Activated naive CD4-positive, alpha-beta T cell treated with anti-CD3 and anti-CD28 coated beads, Interleukin-2, amount 10 ng/mL, durations not matched to agents 7 days and 5 days (primary cell): ENCODE measurements at regions not wholly inside any gene's neighbourhood (a gene's known extent, or its start where the extent isn't known, plus 50 kb on each side); places are given as distances from the start of the nearest gene placed in this dataset.

Experiments used
- CTCF ChIA-PET: fragments of 350-600 bp; sonication (Branson Sonifier 250); formaldehyde crosslinking; loops from one replicate; lab custom pipeline; 2021; ENCODE audit warnings: antibody characterized with exemption; lab: Charles Lee
- DNase-seq: peaks from one replicate; pipeline ENCODE4 v3.0.0-alpha.2; 2020
- H3K27ac Mint-ChIP-seq: one replicate; pipeline ENCODE4 v1.8.0; 2021; ENCODE audit warnings: mild to moderate bottlenecking, moderate library complexity, mixed read lengths
- H3K27me3 Mint-ChIP-seq: one replicate; pipeline ENCODE4 v1.8.0; 2021; ENCODE audit warnings: mild to moderate bottlenecking, mixed read lengths
- H3K36me3 Mint-ChIP-seq: one replicate; pipeline ENCODE4 v1.8.0; 2021; ENCODE audit warnings: mixed read lengths
- H3K4me1 Mint-ChIP-seq: one replicate; pipeline ENCODE4 v1.8.0; 2021; ENCODE audit warnings: mixed read lengths
- H3K4me3 Mint-ChIP-seq: one replicate; pipeline ENCODE4 v1.8.0; 2021; ENCODE audit warnings: mild to moderate bottlenecking, moderate library complexity, mixed read lengths
- H3K9me3 Mint-ChIP-seq: one replicate; pipeline ENCODE4 v1.8.0; 2021; ENCODE audit warnings: mixed read lengths

DNA sequence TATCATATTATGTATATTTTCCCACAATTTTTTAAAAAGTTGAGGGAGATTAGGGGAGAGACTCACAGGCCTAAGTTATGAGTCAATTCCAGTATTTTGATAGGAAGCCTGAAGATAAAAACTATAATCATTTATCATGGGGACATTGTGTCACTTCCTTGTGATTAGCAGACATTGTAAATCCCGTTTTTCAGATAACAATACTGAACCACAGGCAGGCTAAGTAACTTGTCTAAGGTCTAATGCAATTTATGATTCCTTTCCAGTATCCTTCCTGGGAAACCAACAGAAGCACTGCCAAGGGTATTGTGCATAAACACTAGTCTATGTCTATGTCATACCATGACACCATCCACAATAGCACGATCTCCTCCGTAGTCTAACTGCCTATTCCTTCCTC lies 235.2 kb upstream of the PIK3C3 start:
- no peak for DNase-seq
- H3K4me3 Mint-ChIP-seq = no peak overlapping the region
- H3K27me3 Mint-ChIP-seq = no peaks in the 10 kb centered on the region
- H3K9me3 Mint-ChIP-seq = no peaks in the 10 kb centered on the region
- H3K36me3 Mint-ChIP-seq = no peaks in the 10 kb centered on the region
- H3K4me1 Mint-ChIP-seq = no peaks in the 10 kb centered on the region
- H3K27ac Mint-ChIP-seq = no peak overlapping the region
- CTCF ChIA-PET = no interaction called here

DNA sequence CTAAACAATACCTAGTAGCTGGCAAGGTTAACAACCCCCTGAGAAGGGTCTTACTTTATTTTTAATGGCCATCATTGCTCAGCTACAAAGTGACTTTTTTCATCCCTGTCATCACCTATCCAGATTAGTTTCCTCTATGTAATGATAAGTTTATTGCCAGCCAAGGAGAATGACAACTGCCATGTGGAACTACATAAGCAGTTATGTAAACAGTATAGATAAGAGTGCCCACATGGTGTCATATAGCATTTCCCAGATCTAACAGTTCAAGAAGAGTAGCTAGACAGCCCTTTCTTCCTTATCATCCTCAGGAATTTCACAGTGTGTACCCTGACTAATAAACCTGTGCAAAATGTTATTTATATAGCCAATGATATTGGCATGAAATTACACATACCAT lies 240.2 kb upstream of the PIK3C3 start:
- Mint-ChIP-seq H3K9me3 (no peaks in the 10 kb centered on the region), H3K4me3 (no peak overlapping the region), H3K27me3 (no peaks in the 10 kb centered on the region), H3K27ac (no peak overlapping the region), H3K36me3 (no peaks in the 10 kb centered on the region), H3K4me1 (no peaks in the 10 kb centered on the region)
- CTCF ChIA-PET = no interaction called here
- no peak for DNase-seq

DNA sequence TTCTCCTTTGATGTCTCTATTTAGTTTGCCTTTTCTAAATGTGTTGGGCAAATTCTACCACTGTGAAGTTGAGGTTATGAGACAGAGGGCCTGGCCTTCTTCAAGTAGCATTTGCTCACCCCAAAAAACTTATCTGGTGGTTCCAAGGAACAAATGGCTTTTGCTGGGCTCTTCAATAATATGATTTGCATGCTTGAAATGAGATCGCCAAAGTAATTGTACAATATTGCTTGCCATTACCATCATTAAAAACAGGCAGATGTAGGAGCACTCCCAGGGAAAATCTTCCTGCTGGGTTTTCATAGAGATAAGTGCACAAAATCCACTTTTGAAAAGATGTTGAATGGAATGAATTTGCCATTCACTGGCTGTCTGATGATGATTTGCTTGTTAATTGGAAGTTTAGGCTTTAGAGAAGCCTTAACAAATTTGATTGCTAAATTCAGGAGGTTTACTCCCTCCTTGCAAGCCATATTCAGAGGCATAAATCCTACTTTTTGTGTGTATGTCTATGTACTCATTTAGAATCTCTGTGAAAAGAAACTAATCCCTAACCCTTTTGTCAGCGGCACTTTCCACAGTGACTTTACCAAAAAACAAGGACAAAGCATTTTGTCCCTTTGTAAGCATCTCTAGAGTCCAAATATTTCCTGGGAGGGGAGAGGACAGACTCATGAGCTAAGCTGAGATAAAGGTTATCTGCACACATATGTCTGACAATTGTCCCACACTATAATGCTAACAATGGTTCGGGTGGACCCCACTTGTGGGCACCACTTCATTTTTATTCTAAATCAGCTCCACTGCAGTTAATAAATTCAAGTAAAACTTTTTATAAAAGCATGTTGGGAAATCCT lies 240.8 kb upstream of the PIK3C3 start:
- no peak overlapping the region for H3K27ac Mint-ChIP-seq
- no peaks in the 10 kb centered on the region for H3K27me3 Mint-ChIP-seq
- DNase-seq = no peak
- CTCF ChIA-PET = no interaction called here
- H3K4me1 Mint-ChIP-seq = no peaks in the 10 kb centered on the region
- H3K9me3 Mint-ChIP-seq = no peaks in the 10 kb centered on the region
- no peak overlapping the region for H3K4me3 Mint-ChIP-seq
- no peaks in the 10 kb centered on the region for H3K36me3 Mint-ChIP-seq

DNA sequence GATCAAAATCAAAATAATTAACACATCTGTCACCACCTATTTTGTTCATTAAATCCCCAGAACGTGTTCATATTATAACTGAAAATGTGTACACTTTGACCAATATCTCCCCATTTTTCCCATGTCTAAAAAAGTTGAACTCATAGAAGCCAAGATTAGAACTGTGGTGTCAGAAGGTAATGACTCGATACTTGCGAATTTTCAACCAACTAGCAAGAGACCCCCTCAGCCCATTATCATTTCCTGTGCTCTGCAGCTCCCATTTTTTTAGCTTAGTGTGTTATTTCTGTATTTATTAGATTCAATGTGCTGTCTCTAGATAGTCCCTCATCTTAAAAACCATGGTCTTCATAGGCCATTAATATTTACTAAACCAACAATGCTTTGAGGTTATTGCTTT lies 248.7 kb upstream of the PIK3C3 start:
- Mint-ChIP-seq H3K4me3 (no peak overlapping the region), H3K27me3 (no peaks in the 10 kb centered on the region), H3K9me3 (no peaks in the 10 kb centered on the region), H3K27ac (no peak overlapping the region), H3K4me1 (no peaks in the 10 kb centered on the region), H3K36me3 (no peaks in the 10 kb centered on the region)
- no peak for DNase-seq
- CTCF ChIA-PET = no interaction called here

DNA sequence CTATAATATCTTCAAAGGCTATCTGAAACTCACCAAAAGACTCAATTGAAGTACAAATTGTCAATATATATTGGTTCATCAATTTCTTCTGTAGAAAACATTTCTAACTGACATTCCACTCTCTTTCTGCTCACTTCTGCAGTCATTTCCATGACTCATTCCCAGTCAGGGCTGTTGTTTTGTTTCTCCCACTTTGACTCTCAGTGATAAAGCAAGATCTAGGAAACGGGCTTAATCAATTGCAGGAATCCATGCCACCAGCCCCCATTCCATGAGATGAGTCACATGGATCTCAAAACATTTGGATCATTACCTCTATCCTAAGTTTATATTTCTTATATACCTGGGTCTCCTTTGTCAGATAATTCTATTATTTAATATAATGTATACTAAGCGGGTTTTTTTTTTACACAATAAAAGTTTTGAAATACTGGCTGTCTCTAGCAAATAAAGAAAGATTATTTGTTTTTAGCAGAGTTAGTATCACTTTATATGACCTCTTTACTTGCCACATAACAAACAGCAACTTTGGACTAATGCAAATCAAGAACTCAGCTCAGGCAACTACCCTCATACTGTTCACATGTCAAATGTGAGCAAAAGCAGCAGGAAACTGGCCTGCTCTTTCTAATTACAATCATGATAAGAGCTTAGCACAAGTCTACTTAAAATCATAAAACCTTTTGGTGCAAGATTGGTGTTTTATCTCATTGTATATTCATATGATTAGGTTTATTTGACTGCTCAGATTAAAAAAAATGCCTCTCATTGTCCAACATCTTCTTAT lies 251.1 kb upstream of the PIK3C3 start:
- CTCF ChIA-PET = no interaction called here
- no peaks in the 10 kb centered on the region for H3K27me3 Mint-ChIP-seq
- H3K27ac Mint-ChIP-seq = no peak overlapping the region
- DNase-seq = no peak
- no peaks in the 10 kb centered on the region for H3K9me3 Mint-ChIP-seq
- no peak overlapping the region for H3K4me3 Mint-ChIP-seq
- H3K36me3 Mint-ChIP-seq = no peaks in the 10 kb centered on the region
- no peaks in the 10 kb centered on the region for H3K4me1 Mint-ChIP-seq

DNA sequence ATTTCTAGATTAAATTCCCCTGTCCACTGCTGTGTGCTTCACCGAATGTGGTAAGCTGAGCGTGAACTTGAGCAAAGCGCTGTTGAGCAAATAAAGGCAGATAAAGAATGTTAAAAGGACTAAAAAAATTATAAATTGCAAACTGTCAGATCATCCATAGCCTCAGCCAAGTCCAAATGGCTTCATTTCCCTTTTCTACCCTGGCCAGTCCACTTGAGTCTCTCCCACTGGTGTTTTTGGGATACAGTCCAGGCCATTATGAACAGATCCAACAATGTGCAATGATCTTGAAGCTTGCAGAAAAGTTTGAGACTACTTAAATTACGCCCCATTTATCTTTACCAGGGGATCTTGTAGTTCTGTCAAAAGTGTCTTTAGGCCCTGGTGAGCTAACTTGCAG lies 254.6 kb upstream of the PIK3C3 start:
- no peak for DNase-seq
- Mint-ChIP-seq H3K4me1 (peaks cover 3% of the 10 kb centered on the region), H3K27me3 (no peaks in the 10 kb centered on the region), H3K27ac (no peak overlapping the region), H3K9me3 (no peaks in the 10 kb centered on the region), H3K36me3 (no peaks in the 10 kb centered on the region), H3K4me3 (no peak overlapping the region)
- CTCF ChIA-PET = no interaction called here

DNA sequence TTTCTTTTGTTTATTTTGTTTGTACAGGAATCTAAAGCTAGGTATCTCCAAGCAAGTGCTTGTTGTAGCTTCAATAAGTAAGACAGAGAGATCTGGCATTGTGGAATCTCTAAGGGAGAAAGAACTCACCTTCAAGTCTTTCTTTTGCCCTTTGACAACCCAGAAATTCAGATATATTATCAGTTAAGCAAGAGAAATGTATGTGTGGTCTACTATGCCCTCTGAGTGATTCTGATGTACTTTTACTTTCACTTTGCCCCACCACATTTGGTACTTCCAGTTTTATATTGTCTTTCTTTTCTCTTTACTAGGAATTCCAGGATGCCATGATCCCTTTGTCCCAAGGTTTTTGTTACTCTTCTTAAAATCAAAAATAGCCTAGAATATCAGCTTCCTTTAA lies 259.6 kb upstream of the PIK3C3 start:
- DNase-seq = no peak
- no peaks in the 10 kb centered on the region for H3K27me3 Mint-ChIP-seq
- H3K36me3 Mint-ChIP-seq = no peaks in the 10 kb centered on the region
- CTCF ChIA-PET = no interaction called here
- no peak overlapping the region for H3K27ac Mint-ChIP-seq
- H3K4me1 Mint-ChIP-seq = peaks cover 4% of the 10 kb centered on the region
- H3K4me3 Mint-ChIP-seq = no peak overlapping the region
- no peaks in the 10 kb centered on the region for H3K9me3 Mint-ChIP-seq

DNA sequence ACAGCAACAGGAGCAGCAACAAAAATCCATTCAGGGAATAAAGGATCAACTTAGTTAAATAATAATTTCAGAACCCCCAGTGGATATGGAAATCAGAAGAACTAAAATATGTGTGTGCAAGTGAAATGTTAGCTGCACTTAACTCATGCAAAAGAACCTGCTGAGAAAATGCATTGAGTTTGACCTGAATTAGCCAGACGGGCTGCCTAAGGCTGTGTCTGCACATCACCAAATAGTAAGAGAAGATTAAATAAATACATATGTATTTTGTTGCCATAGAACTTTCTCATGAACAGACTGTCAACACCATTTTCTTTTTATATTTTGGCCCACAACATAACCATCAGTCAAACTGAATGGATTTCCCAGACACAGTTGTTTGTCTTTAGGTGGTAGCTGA lies 262.0 kb upstream of the PIK3C3 start:
- CTCF ChIA-PET = no interaction called here
- no peak overlapping the region for H3K4me3 Mint-ChIP-seq
- no peak for DNase-seq

DNA sequence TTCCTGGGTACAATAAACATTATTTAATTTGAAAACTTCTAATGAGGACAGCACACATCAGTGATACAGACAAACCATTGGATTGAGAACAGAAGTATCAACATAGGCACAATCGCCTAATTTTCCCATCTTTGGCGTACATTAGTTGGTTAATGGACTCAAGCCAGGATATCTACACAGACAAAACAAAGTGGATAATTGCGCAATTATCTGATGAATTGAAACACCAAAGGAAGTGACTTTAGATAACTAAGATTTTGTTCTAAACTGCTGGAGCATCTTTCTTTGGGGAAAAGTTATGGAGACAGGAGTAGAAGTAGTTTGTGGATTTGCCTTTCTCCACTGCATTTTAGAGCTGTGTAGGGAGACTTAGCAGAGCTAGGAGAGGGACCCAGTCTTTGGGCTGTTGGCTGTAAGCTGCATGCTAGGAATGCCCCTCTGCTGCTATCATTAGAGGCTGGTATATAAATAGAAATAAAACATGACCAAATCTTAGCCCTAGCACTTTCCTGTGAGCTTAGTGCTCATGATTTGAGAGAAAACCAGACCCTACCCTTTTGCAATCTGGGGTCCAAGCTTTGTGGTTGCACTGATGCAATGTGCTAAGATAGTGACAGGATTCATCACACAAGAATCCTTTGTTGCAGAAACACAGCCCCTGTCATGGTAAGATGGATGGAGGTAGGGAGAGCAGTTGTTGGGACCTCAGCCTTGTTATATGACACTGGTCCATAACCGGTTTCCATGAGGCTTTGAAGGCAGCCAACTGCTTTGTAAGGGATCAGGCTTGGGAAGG lies 264.5 kb upstream of the PIK3C3 start:
- CTCF ChIA-PET = no interaction called here
- Mint-ChIP-seq H3K27me3 (no peaks in the 10 kb centered on the region), H3K4me3 (no peak overlapping the region), H3K36me3 (no peaks in the 10 kb centered on the region), H3K4me1 (peaks cover 3% of the 10 kb centered on the region), H3K9me3 (no peaks in the 10 kb centered on the region), H3K27ac (no peak overlapping the region)
- DNase-seq = no peak

More for the DNA sequence above, 262.0 kb upstream of the PIK3C3 start:
- Mint-ChIP-seq H3K27ac (no peak overlapping the region), H3K4me1 (peaks cover 4% of the 10 kb centered on the region), H3K27me3 (no peaks in the 10 kb centered on the region), H3K36me3 (no peaks in the 10 kb centered on the region), H3K9me3 (no peaks in the 10 kb centered on the region)

DNA sequence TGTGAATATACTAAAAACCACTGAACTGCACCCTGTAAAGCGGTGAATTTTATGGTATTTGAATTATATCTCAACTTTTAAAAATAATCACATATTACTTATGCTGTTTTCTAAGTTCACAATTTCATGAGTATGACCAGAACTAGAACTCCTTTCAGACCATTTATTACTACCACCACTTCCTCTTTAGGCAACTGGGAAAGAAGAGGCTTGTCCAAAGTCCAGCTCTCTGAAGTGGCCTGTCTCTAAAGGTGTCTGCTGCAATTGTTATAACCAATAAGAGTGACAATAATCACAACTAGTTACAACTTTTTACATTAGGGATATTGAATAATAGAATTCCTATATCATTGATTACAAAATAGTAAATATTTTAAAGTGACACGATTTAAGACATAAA lies 267.9 kb upstream of the PIK3C3 start:
- Mint-ChIP-seq H3K4me3 (no peak overlapping the region), H3K9me3 (no peaks in the 10 kb centered on the region), H3K27me3 (no peaks in the 10 kb centered on the region), H3K27ac (no peak overlapping the region), H3K36me3 (no peaks in the 10 kb centered on the region), H3K4me1 (no peaks in the 10 kb centered on the region)
- DNase-seq = no peak
- CTCF ChIA-PET = no interaction called here

DNA sequence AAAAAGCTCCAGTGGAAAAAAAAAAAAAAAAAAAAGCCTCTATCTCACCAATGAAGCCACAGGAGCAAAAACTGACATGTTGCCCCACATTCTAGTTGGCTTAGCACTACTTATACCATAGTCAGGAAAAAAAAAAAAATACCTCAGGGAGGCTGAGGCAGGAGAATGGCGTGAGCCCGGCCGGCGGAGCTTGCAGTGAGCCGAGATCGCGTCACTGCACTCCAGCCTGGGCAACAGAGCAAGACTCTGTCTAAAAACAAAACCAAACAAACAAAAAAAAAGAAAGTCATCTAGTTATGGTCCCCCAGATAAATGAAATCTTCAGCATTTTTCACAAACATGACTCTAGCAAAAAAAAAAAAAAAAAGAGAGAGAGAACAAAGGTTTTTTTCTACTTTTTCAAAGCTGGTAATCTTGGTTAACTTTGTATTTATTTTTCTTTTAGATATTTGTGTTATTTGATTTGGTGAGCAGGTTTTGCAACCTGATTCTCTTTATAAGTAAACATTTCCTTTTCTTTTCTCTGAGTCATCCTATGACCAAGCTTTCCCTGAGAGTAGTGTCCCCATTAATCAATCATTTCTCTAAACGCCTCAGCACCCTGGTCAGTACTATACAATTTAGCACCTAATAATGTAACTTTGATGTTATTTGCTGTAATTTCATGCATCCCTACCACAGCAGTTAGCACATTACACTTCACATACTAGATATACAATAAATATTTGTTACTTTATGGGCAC lies 273.7 kb upstream of the PIK3C3 start:
- no peak for DNase-seq
- H3K9me3 Mint-ChIP-seq = peaks cover 3% of the 10 kb centered on the region
- H3K27ac Mint-ChIP-seq = no peak overlapping the region
- H3K4me3 Mint-ChIP-seq = no peak overlapping the region
- no peaks in the 10 kb centered on the region for H3K27me3 Mint-ChIP-seq
- H3K4me1 Mint-ChIP-seq = no peaks in the 10 kb centered on the region
- CTCF ChIA-PET = no interaction called here
- no peaks in the 10 kb centered on the region for H3K36me3 Mint-ChIP-seq

DNA sequence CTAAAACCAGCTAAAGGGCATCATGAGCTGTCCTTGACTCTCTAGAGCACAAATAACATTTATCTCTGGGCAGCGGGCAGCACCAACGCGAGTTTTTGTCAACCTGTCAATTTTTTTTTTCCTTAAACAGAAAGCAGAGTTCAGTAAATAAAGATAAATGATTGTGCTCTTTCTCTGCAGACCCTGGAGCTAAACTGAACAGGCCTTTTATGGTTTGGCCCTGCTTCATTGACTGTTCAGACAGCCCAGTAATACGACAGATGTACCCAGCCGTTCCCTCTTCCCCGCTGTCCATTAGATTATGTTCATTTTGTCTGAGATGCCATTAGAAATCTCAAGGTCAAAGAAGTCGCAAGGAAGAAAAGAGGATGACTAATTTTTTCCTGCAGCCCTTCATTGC lies 280.5 kb upstream of the PIK3C3 start:
- H3K9me3 Mint-ChIP-seq = peaks cover 2% of the 10 kb centered on the region
- no peaks in the 10 kb centered on the region for H3K4me1 Mint-ChIP-seq
- no peak overlapping the region for H3K27ac Mint-ChIP-seq

DNA sequence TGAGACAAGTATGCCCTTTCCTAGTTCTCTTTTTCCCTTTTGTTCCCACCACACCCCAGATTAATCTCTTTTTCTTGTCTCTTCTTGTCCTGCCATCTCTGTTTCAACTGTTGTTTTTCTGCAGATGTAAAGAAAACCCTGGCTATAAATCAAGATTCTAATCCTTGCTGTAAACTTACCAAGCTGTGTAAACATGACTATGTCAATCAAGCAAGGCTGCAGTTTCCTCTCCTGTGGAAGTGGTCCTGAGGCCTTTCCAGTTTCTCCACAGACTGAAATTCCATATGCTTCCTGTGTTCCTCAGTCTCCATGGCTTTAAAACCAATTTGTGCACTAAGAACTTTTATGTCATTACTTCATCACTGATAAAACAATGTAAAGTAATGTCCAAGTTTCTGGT lies 288.8 kb upstream of the PIK3C3 start:
- CTCF ChIA-PET = no interaction called here
- DNase-seq = no peak
- H3K9me3 Mint-ChIP-seq = peaks cover under 1% of the 10 kb centered on the region
- H3K4me1 Mint-ChIP-seq = no peaks in the 10 kb centered on the region
- no peaks in the 10 kb centered on the region for H3K27me3 Mint-ChIP-seq
- H3K36me3 Mint-ChIP-seq = no peaks in the 10 kb centered on the region
- no peak overlapping the region for H3K4me3 Mint-ChIP-seq
- H3K27ac Mint-ChIP-seq = no peak overlapping the region

More for the DNA sequence above, 280.5 kb upstream of the PIK3C3 start:
- Mint-ChIP-seq H3K36me3 (no peaks in the 10 kb centered on the region), H3K4me3 (no peak overlapping the region), H3K27me3 (no peaks in the 10 kb centered on the region)
- no peak for DNase-seq
- CTCF ChIA-PET = no interaction called here

DNA sequence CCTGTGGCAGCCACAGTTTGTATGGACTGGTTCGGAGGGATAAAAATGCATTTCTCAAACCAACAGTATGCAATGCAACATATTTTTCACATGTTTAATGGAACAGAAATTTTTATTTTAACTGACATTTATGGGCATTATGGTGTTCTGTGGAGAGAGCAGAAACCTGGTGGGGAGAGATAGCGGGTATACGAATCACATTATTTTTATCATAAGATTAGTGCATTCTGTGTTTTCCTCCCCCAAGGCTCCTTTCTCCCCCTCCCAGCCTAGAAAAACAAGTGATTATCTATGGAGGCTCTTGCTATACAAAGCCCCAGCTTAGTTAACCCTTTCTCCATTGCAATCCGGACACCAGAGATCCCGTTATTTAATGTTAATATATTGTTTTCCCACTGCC lies 289.8 kb upstream of the PIK3C3 start:
- Mint-ChIP-seq H3K36me3 (no peaks in the 10 kb centered on the region), H3K4me3 (no peak overlapping the region), H3K27ac (no peak overlapping the region), H3K27me3 (no peaks in the 10 kb centered on the region), H3K4me1 (no peaks in the 10 kb centered on the region), H3K9me3 (no peaks in the 10 kb centered on the region)
- CTCF ChIA-PET = no interaction called here
- no peak for DNase-seq
